CD8-positive, alpha-beta memory T cell (primary cell): ENCODE measurements at regions not wholly inside any gene's neighbourhood (a gene's known extent, or its start where the extent isn't known, plus 50 kb on each side); places are given as distances from the start of the nearest gene placed in this dataset.

Experiments
- CTCF ChIA-PET: fragments of 350-600 bp; sonication (Branson Sonifier 250); formaldehyde crosslinking; loops from one replicate; lab custom pipeline; 2021; ENCODE audit warnings: antibody characterized with exemption; lab: Charles Lee
- POLR2A ChIA-PET: fragments of 350-600 bp; sonication (Branson Sonifier 250); formaldehyde crosslinking; loops from one replicate; lab custom pipeline; 2021; ENCODE audit warnings: antibody characterized with exemption; lab: Charles Lee
- DNase-seq, 5 donors: peaks; one replicate each; pipeline versions ENCODE4 v3.0.0 to v3.0.0-alpha.2; 2020 to 2022; ENCODE audit warnings: mixed read lengths in 1 of 5
- H3K27ac ChIP-seq: one replicate; pipeline ENCODE4 v1.7.0; 2013; ENCODE audit warnings: low read depth, mild to moderate bottlenecking, low read length, moderate library complexity
- H3K27me3 ChIP-seq: 2 replicates; pipeline ENCODE4 v1.7.0; 2013; ENCODE audit warnings: low read length, mild to moderate bottlenecking; ENCODE audit not compliant: insufficient read depth, poor library complexity, severe bottlenecking
- H3K36me3 ChIP-seq: 2 replicates; pipeline ENCODE4 v1.7.0; 2013; ENCODE audit warnings: mild to moderate bottlenecking, low read length, moderate library complexity; ENCODE audit not compliant: insufficient read depth
- H3K4me1 ChIP-seq: 2 replicates; pipeline ENCODE4 v1.7.0; 2013; ENCODE audit warnings: mild to moderate bottlenecking, low read length, moderate library complexity; ENCODE audit not compliant: insufficient read depth
- H3K4me3 ChIP-seq: 2 replicates; pipeline ENCODE4 v1.7.0; 2013; ENCODE audit warnings: mild to moderate bottlenecking, low read length
- H3K9me3 ChIP-seq: 2 replicates; pipeline ENCODE4 v1.7.0; 2013; ENCODE audit warnings: mild to moderate bottlenecking, low read length
- H3K27ac Mint-ChIP-seq, 8 donors: one replicate each; pipeline ENCODE4 v1.8.0; 2020 to 2021; ENCODE audit warnings: mixed read lengths in 8 of 8, mild to moderate bottlenecking in 6 of 8, inconsistent platforms in 3 of 8, moderate library complexity in 3 of 8
- H3K27me3 Mint-ChIP-seq, 2 donors: one replicate each; pipeline ENCODE4 v1.8.0; 2020 to 2021; ENCODE audit warnings: mixed read lengths in 2 of 2, mild to moderate bottlenecking in 1 of 2, moderate library complexity in 1 of 2
- H3K36me3 Mint-ChIP-seq, 3 donors: one replicate each; pipeline ENCODE4 v1.8.0; 2020 to 2021; ENCODE audit warnings: mixed read lengths in 3 of 3, inconsistent platforms in 1 of 3, mild to moderate bottlenecking in 1 of 3
- H3K4me1 Mint-ChIP-seq, 3 donors: one replicate each; pipeline ENCODE4 v1.8.0; 2020 to 2021; ENCODE audit warnings: mixed read lengths in 3 of 3, inconsistent platforms in 1 of 3, mild to moderate bottlenecking in 1 of 3
- H3K4me3 Mint-ChIP-seq, 7 donors: one replicate each; pipeline ENCODE4 v1.8.0; 2020 to 2021; ENCODE audit warnings: mixed read lengths in 7 of 7, mild to moderate bottlenecking in 6 of 7, moderate library complexity in 4 of 7, inconsistent platforms in 2 of 7
- H3K9me3 Mint-ChIP-seq, 5 donors: one replicate each; pipeline ENCODE4 v1.8.0; 2020 to 2022; ENCODE audit warnings: mixed read lengths in 5 of 5, mild to moderate bottlenecking in 3 of 5, moderate library complexity in 2 of 5, inconsistent platforms in 1 of 5

GRCh38 chr11:16434036-16434435, 77.7 kb upstream of the SOX6 start:
- no peaks in the 10 kb centered on the region for H3K4me1 ChIP-seq
- no peak overlapping the region for H3K4me3 ChIP-seq
- H3K27ac ChIP-seq = no peak overlapping the region
- CTCF ChIA-PET = no interaction called here
- H3K36me3 Mint-ChIP-seq = no peaks in the 10 kb centered on the region
- H3K27me3 ChIP-seq = no peaks in the 10 kb centered on the region
- H3K4me3 Mint-ChIP-seq = no peak overlapping the region
- H3K4me1 Mint-ChIP-seq = no peaks in the 10 kb centered on the region
- H3K9me3 ChIP-seq = no peaks in the 10 kb centered on the region
- no peaks in the 10 kb centered on the region for H3K27me3 Mint-ChIP-seq
- no peak overlapping the region for H3K27ac Mint-ChIP-seq
- no peaks in the 10 kb centered on the region for H3K36me3 ChIP-seq
- POLR2A ChIA-PET = no interaction called here
- peaks cover 5 to 21% (median 13%) of the 10 kb centered on the region in 5 donors for H3K9me3 Mint-ChIP-seq
- DNase-seq = no peak

DNA sequence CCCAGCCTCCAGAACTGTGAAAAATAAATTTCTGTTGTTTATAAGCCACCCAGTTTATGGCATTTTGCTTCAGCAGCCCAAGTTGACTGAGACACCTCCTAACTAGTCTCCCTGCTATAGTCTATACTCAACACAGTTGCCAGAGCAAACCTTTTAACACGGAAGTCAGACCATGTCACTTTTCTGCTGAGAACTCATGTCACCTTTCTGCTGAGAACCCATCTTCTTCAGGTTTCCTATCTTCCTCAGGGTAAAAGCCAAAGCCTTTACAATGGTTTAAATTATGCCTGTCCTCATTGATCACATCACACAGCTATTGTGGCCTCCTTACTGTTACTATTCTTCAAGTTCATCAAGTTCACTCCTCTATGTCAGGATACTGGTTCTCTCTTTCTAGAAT, 74.3 kb upstream of the SOX6 start:
- H3K36me3 Mint-ChIP-seq = no peaks in the 10 kb centered on the region
- no peak overlapping the region for H3K27ac Mint-ChIP-seq
- H3K4me1 Mint-ChIP-seq = no peaks in the 10 kb centered on the region
- H3K4me3 Mint-ChIP-seq = no peak overlapping the region
- Histone ChIP-seq H3K4me3 (no peak overlapping the region), H3K36me3 (no peaks in the 10 kb centered on the region), H3K4me1 (no peaks in the 10 kb centered on the region), H3K27me3 (no peaks in the 10 kb centered on the region), H3K9me3 (no peaks in the 10 kb centered on the region), H3K27ac (no peak overlapping the region)
- no peaks in the 10 kb centered on the region for H3K27me3 Mint-ChIP-seq
- ChIA-PET CTCF (no interaction called here), POLR2A (no interaction called here)
- H3K9me3 Mint-ChIP-seq = peaks cover 7 to 24% (median 17%) of the 10 kb centered on the region in 5 donors
- DNase-seq = no peak

DNA sequence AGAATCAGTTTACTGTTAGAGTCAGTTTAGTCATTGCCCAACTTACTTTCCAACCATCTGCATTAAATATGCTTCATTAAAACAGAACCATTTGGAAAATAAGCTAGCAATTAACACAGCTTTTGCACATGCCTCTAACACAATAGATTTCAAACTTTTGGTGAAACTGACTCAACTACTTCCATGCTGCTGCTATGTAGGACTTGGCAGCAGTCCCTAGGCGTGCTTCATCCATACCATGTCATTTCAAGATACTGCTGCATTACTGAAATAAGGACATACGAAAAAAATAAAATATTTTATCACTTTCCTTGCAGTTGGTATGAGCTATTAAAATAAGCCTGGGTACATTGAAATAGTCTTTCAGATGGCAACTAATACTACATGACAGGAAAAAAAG, 65.5 kb upstream of the SOX6 start:
- H3K4me1 Mint-ChIP-seq = no peaks in the 10 kb centered on the region
- no peak overlapping the region for H3K4me3 Mint-ChIP-seq
- no peaks in the 10 kb centered on the region for H3K27me3 Mint-ChIP-seq
- H3K36me3 Mint-ChIP-seq = no peaks in the 10 kb centered on the region
- H3K4me3 ChIP-seq = no peak overlapping the region
- H3K27ac ChIP-seq = no peak overlapping the region
- no peaks in the 10 kb centered on the region for H3K27me3 ChIP-seq
- no peaks in the 10 kb centered on the region for H3K36me3 ChIP-seq
- H3K27ac Mint-ChIP-seq = no peak overlapping the region
- no peaks in the 10 kb centered on the region for H3K9me3 ChIP-seq
- ChIA-PET POLR2A (no interaction called here), CTCF (no interaction called here)
- H3K9me3 Mint-ChIP-seq = peaks cover 9 to 39% (median 16%) of the 10 kb centered on the region in 5 donors
- DNase-seq = no peak
- H3K4me1 ChIP-seq = no peaks in the 10 kb centered on the region

DNA sequence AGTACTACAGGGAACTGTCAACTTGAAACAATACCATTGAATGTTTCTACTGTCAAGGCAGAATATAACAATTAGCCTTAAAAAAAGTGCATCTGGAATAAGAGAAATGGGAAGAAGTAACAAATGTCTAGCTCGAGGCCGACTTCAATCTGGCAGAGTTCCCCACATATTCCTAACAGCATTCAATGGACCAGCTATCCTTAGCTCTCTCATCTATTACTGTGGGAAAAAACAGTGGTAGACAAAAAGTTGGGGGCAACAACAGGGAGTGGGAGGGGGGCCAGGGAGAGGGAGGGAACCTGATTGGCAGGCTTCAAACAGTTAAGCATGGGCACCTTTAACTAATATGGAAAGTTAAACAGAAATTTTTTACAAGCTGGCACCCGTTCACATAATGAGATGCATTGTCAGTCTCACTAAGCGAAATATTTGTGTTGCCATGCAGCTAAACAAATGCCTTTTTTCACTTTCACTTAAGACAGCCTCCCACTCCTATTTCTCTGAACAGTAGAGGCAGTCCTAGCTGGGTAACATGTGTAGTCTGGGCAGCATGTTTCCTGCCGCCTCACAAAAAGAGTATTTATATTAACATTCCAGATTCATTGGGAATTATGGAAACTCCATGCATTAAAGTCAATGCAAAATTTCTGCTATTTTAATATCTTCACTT, 62.2 kb upstream of the SOX6 start:
- no peak for DNase-seq
- H3K4me3 ChIP-seq = no peak overlapping the region
- Mint-ChIP-seq H3K27me3 (no peaks in the 10 kb centered on the region), H3K4me1 (no peaks in the 10 kb centered on the region), H3K4me3 (no peak overlapping the region), H3K36me3 (no peaks in the 10 kb centered on the region), H3K9me3 (peaks cover under 1 to 41% (median 9%) of the 10 kb centered on the region in 5 donors), H3K27ac (no peak overlapping the region)
- ChIA-PET POLR2A (no interaction called here), CTCF (no interaction called here)
- no peaks in the 10 kb centered on the region for H3K36me3 ChIP-seq
- H3K9me3 ChIP-seq = no peaks in the 10 kb centered on the region
- H3K27me3 ChIP-seq = no peaks in the 10 kb centered on the region
- no peak overlapping the region for H3K27ac ChIP-seq
- no peaks in the 10 kb centered on the region for H3K4me1 ChIP-seq

DNA sequence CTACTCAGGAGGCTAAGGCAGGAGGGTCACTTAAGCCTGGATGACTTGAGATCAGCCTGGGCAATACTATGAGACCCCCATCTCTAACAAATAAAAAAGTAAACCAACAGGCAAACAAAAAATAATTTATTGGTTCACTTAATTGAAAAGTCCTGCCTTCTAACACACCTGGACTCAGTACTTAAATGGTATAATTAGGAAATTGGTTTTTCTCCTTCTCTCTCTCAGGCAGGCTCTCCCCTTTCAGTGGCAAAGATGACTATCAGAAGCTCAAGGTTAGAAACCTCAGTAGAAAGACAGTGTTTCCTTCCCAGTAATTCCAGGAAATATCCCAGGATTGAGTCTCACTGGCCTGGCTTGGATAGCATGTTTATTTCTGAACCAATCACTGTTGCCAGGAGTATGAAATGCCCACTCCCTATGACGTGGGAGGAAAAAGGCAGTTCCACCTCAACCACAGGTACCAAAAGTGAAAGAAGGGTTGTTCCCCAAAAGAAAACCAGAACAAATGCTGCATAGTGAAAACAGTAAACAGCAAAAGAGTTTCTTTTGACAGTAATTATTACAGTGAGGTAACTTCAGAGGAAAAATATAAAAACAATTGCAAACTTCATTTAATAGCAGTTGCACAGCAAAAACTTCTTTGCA, 56.3 kb upstream of the SOX6 start:
- H3K9me3 ChIP-seq = no peaks in the 10 kb centered on the region
- CTCF ChIA-PET = no interaction called here
- no peaks in the 10 kb centered on the region for H3K27me3 ChIP-seq
- no peaks in the 10 kb centered on the region for H3K4me1 ChIP-seq
- no peak overlapping the region for H3K27ac Mint-ChIP-seq
- no peaks in the 10 kb centered on the region for H3K4me1 Mint-ChIP-seq
- H3K4me3 Mint-ChIP-seq = no peak overlapping the region
- H3K27me3 Mint-ChIP-seq = no peaks in the 10 kb centered on the region
- no peak for DNase-seq
- H3K27ac ChIP-seq = no peak overlapping the region
- POLR2A ChIA-PET = no interaction called here
- no peaks in the 10 kb centered on the region for H3K36me3 ChIP-seq
- H3K4me3 ChIP-seq = no peak overlapping the region
- H3K9me3 Mint-ChIP-seq = peaks cover 3 to 25% (median 11%) of the 10 kb centered on the region in 5 donors
- no peaks in the 10 kb centered on the region for H3K36me3 Mint-ChIP-seq

- Mint-ChIP-seq H3K4me3 (no peak overlapping the region), H3K27me3 (no peaks in the 10 kb centered on the region), H3K4me1 (no peaks in the 10 kb centered on the region), H3K27ac (no peak overlapping the region), H3K36me3 (no peaks in the 10 kb centered on the region), H3K9me3 (peaks cover 2 to 20% (median 12%) of the 10 kb centered on the region in 5 donors)
- Histone ChIP-seq H3K4me1 (no peaks in the 10 kb centered on the region), H3K27me3 (no peaks in the 10 kb centered on the region), H3K36me3 (no peaks in the 10 kb centered on the region), H3K4me3 (no peak overlapping the region), H3K9me3 (no peaks in the 10 kb centered on the region), H3K27ac (no peak overlapping the region)
- POLR2A ChIA-PET = no interaction called here
- DNase-seq = no peak
- CTCF ChIA-PET = no interaction called here
Measured at GRCh38 chr11:16410479-16410878, 54.1 kb upstream of the SOX6 start.

DNA sequence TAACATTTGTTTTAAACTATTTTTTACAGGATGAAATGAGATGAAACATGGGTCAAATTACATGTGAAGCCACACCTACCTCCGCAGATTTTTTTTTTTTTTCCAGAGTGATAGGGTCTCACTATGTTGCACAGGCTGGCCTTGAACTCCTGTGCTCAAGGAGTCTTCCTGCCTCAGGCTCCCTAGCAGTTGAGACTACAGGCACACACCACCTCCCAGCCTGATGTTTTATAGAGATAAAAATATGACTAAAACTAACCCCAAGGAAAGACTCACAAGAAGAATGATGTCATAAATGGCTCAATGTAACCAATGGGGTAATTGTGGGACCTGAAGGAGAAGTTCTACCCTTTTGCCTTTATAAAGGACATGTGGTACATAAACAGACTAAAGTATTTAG, 52.3 kb upstream of the SOX6 start:
- H3K27ac Mint-ChIP-seq = no peak overlapping the region
- H3K9me3 Mint-ChIP-seq = peaks cover 0 to 13% (median 10%) of the 10 kb centered on the region in 5 donors
- CTCF ChIA-PET = no interaction called here
- DNase-seq = no peak
- no peaks in the 10 kb centered on the region for H3K36me3 ChIP-seq
- no peaks in the 10 kb centered on the region for H3K4me1 Mint-ChIP-seq
- POLR2A ChIA-PET = no interaction called here
- H3K27me3 ChIP-seq = no peaks in the 10 kb centered on the region
- H3K4me1 ChIP-seq = no peaks in the 10 kb centered on the region
- no peaks in the 10 kb centered on the region for H3K9me3 ChIP-seq
- no peak overlapping the region for H3K4me3 ChIP-seq
- no peaks in the 10 kb centered on the region for H3K27me3 Mint-ChIP-seq
- H3K4me3 Mint-ChIP-seq = no peak overlapping the region
- H3K36me3 Mint-ChIP-seq = no peaks in the 10 kb centered on the region
- no peak overlapping the region for H3K27ac ChIP-seq

GRCh38 chr11:16406226-16406625, 49.9 kb upstream of the SOX6 start:
- H3K4me3 ChIP-seq = no peak overlapping the region
- Mint-ChIP-seq H3K4me3 (no peak overlapping the region), H3K27ac (no peak overlapping the region), H3K27me3 (no peaks in the 10 kb centered on the region), H3K9me3 (peaks cover 2 to 20% (median 11%) of the 10 kb centered on the region in 5 donors), H3K4me1 (no peaks in the 10 kb centered on the region), H3K36me3 (no peaks in the 10 kb centered on the region)
- H3K4me1 ChIP-seq = no peaks in the 10 kb centered on the region
- H3K27ac ChIP-seq = no peak overlapping the region
- ChIA-PET POLR2A (no interaction called here), CTCF (no interaction called here)
- no peaks in the 10 kb centered on the region for H3K9me3 ChIP-seq
- DNase-seq = no peak
- no peaks in the 10 kb centered on the region for H3K36me3 ChIP-seq
- H3K27me3 ChIP-seq = no peaks in the 10 kb centered on the region
